Heart left ventricle (tissue), 13 donors: ENCODE measurements at regions not wholly inside any gene's neighbourhood (a gene's known extent, or its start where the extent isn't known, plus 50 kb on each side); places are given as distances from the start of the nearest gene placed in this dataset.

Source experiments
- CTCF ChIP-seq, 12 donors: fragments of 200-600 bp; sonication (generic) in 4 of 12; IDR thresholded peaks; one replicate each; pipeline versions ENCODE4 v1.5.0 to v1.8.0; 2018 to 2022; ENCODE audit warnings: antibody characterized with exemption in 12 of 12, mild to moderate bottlenecking in 5 of 12
- POLR2A ChIP-seq, 2 donors: fragments of 450-650 bp; IDR thresholded peaks; one replicate each; pipeline ENCODE4 v1.6.1; 2017; ENCODE audit warnings: antibody characterized with exemption in 2 of 2, mild to moderate bottlenecking in 2 of 2, moderate library complexity in 2 of 2
- donor health status: ischemic (EF 13 %, LVEDD 7.1; RV severe dilation, severe dysfunction).
- donor health status: DM: no; HTN: yes; CAD: no.
- donor health status: DM: no; HTN: no; CAD: no.
- donor health status: ischemic (EF 25% LVEDD 6.9; RV normal size, moderate dysfunction).
- donor health status: ischemic (EF 25% LVEDD 5.7; RV mildly dilated, moderate dysfunction).
- donor health status: ischemic (EF 35%, LVEDD 5.7; RV mildly dilated, moderate dysfunction).
- donor health status: nonischemic (EF 11% LVEDD 7.7; RV severe dilation, severe dysfunction).
- donor health status: DM: yes; HTN: yes; CAD: no.
- donor health status: PGD.
- donor health status: ischemic (EF 29% LVEDD 5.4; RV normal size, mild dysfunction).
- donor health status: nonischemic (EF 23%, LVEDD 6.1; RV moderate dilation, normal function).

GRCh38 chr5:164466033-164466432 is 960.6 kb downstream of the MAT2B start:
- TF ChIP-seq CTCF (IDR thresholded peaks at IDR 0.05) = no peak
- no peak for TF ChIP-seq POLR2A (IDR thresholded peaks at IDR 0.05)
